HCT116 (cell line): ENCODE measurements at regions not wholly inside any gene's neighbourhood (a gene's known extent, or its start where the extent isn't known, plus 50 kb on each side); places are given as distances from the start of the nearest gene placed in this dataset.
A peak's percentile ranks its signal among the peaks of the same experiment; 100 is the strongest.

Source experiments
- ATAC-seq: fragments of 200-7000 bp; cut with Tn5 transposase; 2 replicates; pipeline ENCODE4 v1.9.1; 2020; ENCODE audit warnings: mild to moderate bottlenecking, moderate library complexity
- BruUV-seq: library from RNA; stranded (reverse); fragments of 400-500 nt; replicated peaks from 2 replicates; lab custom pipeline; 2021; lab: Mats Ljungman, UMichigan
- CTCF ChIA-PET: fragments of 300-600 bp; sonication (Branson Sonifier 250); formaldehyde crosslinking; loops from one replicate; lab custom pipeline; 2021; ENCODE audit warnings: antibody characterized with exemption; lab: Charles Lee
- POLR2A ChIA-PET: fragments of 300-600, 350-600 bp; sonication (Branson Sonifier 250); formaldehyde crosslinking; loops from one replicate; lab custom pipeline; 2021; ENCODE audit warnings: antibody characterized with exemption; lab: Charles Lee
- RAD21 ChIA-PET, 2 experiments: fragments of 300-600 bp; sonication (Branson Sonifier 250); formaldehyde crosslinking; loops; one replicate each; lab custom pipeline; 2023; ENCODE audit warnings: low total read pairs in 2 of 2; ENCODE audit not compliant: uncharacterized antibody in 2 of 2, unreplicated experiment in 2 of 2, low non-redundant PET in 1 of 2; lab: Charles Lee
- DNase-seq: peaks from one replicate; pipeline ENCODE4 v3.0.0-alpha.2; 2010; ENCODE audit warnings: low read depth, low spot score
- H2AFZ ChIP-seq: fragments of 200-600 bp; shearing (Covaris generic), sonication (generic); 2 replicates; pipeline ENCODE4 v1.6.1; 2017; ENCODE audit warnings: low read depth, mixed run types, mixed read lengths, antibody characterized with exemption, low read length; ENCODE audit not compliant: poor library complexity, severe bottlenecking
- H3K27ac ChIP-seq: 2 replicates; pipeline ENCODE4 v1.5.1; 2012; ENCODE audit warnings: low read depth, low read length
- H3K27me3 ChIP-seq: fragments of 200-600 bp; sonication (generic); 2 replicates; pipeline ENCODE4 v1.6.1; 2016; ENCODE audit warnings: mixed run types, low read length, mixed read lengths; ENCODE audit not compliant: insufficient read depth
- H3K36me3 ChIP-seq, 2 experiments: fragments of 200-500 bp in 1 of 2; fragments of 200-600 bp in 1 of 2; sonication (Bioruptor generic) in 1 of 2; sonication (generic) in 1 of 2; 2 replicates each; pipeline versions ENCODE4 v1.5.1 to v1.6.1; 2014 to 2016; ENCODE audit warnings: low read length in 2 of 2, inconsistent platforms in 1 of 2, mixed read lengths in 1 of 2, mixed run types in 1 of 2; ENCODE audit not compliant: insufficient read depth in 2 of 2, control insufficient read depth in 1 of 2
- H3K4me1 ChIP-seq, 2 experiments: fragments of 200-600 bp in 1 of 2; sonication (generic) in 1 of 2; 2 replicates each; pipeline versions ENCODE4 v1.5.1 to v1.6.1; 2012 to 2017; ENCODE audit warnings: low read length in 2 of 2, inconsistent platforms in 1 of 2, mild to moderate bottlenecking in 1 of 2, mixed read lengths in 1 of 2, mixed run types in 1 of 2, moderate library complexity in 1 of 2; ENCODE audit not compliant: insufficient read depth in 2 of 2, control insufficient read depth in 1 of 2
- H3K4me2 ChIP-seq: fragments of 200-600 bp; sonication (generic); 2 replicates; pipeline ENCODE4 v1.6.1; 2017; ENCODE audit warnings: mixed run types, low read length, mixed read lengths
- H3K4me3 ChIP-seq, 2 experiments: fragments of 200-600 bp in 1 of 2; sonication (generic) in 1 of 2; replicated peaks in 1 of 2; 2 replicates each; pipeline ENCODE4 v1.5.1; 2011 to 2016; ENCODE audit warnings: low read length in 2 of 2, control low read depth in 1 of 2, low read depth in 1 of 2, mild to moderate bottlenecking in 1 of 2, mixed read lengths in 1 of 2, mixed run types in 1 of 2
- H3K79me2 ChIP-seq: fragments of 200-600 bp; sonication (generic); 2 replicates; pipeline ENCODE4 v1.6.1; 2017; ENCODE audit warnings: mild to moderate bottlenecking, mixed run types, low read length, moderate library complexity, mixed read lengths; ENCODE audit not compliant: insufficient read depth
- H3K9ac ChIP-seq: fragments of 200-600 bp; sonication (generic); 2 replicates; pipeline ENCODE4 v1.6.1; 2016; ENCODE audit warnings: low read length, mixed read lengths
- H3K9me2 ChIP-seq: fragments of 200-600 bp; sonication (generic), shearing (Covaris generic); 2 replicates; pipeline ENCODE4 v1.6.1; 2017; ENCODE audit warnings: mixed run types, mild to moderate bottlenecking, moderate library complexity; ENCODE audit not compliant: insufficient read depth
- H3K9me3 ChIP-seq, 2 experiments: fragments of 200-500 bp in 1 of 2; fragments of 200-600 bp in 1 of 2; sonication (Bioruptor generic) in 1 of 2; sonication (generic) in 1 of 2; 2 replicates each; pipeline ENCODE4 v1.6.1; 2014 to 2017; ENCODE audit warnings: low read length in 2 of 2, mixed read lengths in 2 of 2, inconsistent platforms in 1 of 2, low read depth in 1 of 2, mild to moderate bottlenecking in 1 of 2, mixed run types in 1 of 2, moderate library complexity in 1 of 2; ENCODE audit not compliant: control insufficient read depth in 1 of 2, insufficient read depth in 1 of 2
- H4K20me1 ChIP-seq: fragments of 200-600 bp; sonication (generic), shearing (Covaris generic); 2 replicates; pipeline ENCODE4 v1.6.1; 2017; ENCODE audit warnings: mixed run types, mild to moderate bottlenecking, moderate library complexity; ENCODE audit not compliant: insufficient read depth
- EGR1 ChIP-seq: IDR thresholded peaks from 2 replicates; pipeline ENCODE4 v1.6.1; 2012; ENCODE audit warnings: low read depth
- ELF1 ChIP-seq: IDR thresholded peaks from 2 replicates; pipeline ENCODE4 v1.6.1; 2012; ENCODE audit warnings: low read depth, borderline replicate concordance
- EZH2 ChIP-seq: fragments of 200-600 bp; sonication (generic); IDR thresholded peaks from 2 replicates; pipeline ENCODE4 v1.6.1; 2017; ENCODE audit warnings: antibody characterized with exemption, mixed run types
- FOSL1 ChIP-seq: IDR thresholded peaks from 2 replicates; pipeline ENCODE4 v1.6.1; 2012; ENCODE audit warnings: low read depth
- JUND ChIP-seq: IDR thresholded peaks from 2 replicates; pipeline ENCODE4 v1.6.1; 2012
- RAD21 ChIP-seq: IDR thresholded peaks from 2 replicates; pipeline ENCODE4 v1.6.1; 2012; ENCODE audit warnings: low read depth, mild to moderate bottlenecking
- SRF ChIP-seq: IDR thresholded peaks from 2 replicates; pipeline ENCODE4 v1.6.1; 2012; ENCODE audit warnings: low read depth
- YY1 ChIP-seq: IDR thresholded peaks from 2 replicates; pipeline ENCODE4 v1.6.1; 2011; ENCODE audit warnings: low read length, low read depth, moderate library complexity, mild to moderate bottlenecking; ENCODE audit not compliant: insufficient replicate concordance; ENCODE audit errors: extremely low read depth
- ZNF274 ChIP-seq: fragments of 200-500 bp; sonication (Bioruptor generic); IDR thresholded peaks from 2 replicates; pipeline ENCODE4 v1.6.1; 2014; ENCODE audit warnings: mild to moderate bottlenecking, low read depth, low read length, inconsistent platforms
- intact Hi-C: fragments of 100-400 bp; cut with micrococcal nuclease; formaldehyde crosslinking; loops from 2 replicates; pipeline ENCODE4 v1.10.0; 2022
- TF ChIP-seq, protein P1 (sequence below): IDR thresholded peaks from 2 replicates; pipeline ENCODE4 v1.6.1; 2011; ENCODE audit warnings: mild to moderate bottlenecking, low read length, moderate library complexity; ENCODE audit not compliant: insufficient replicate concordance; ENCODE audit errors: extremely low read depth
- TF ChIP-seq, protein P2 (sequence below): IDR thresholded peaks from 2 replicates; pipeline ENCODE4 v1.6.1; 2012
- TF ChIP-seq, protein P3 (sequence below), 3 experiments: fragments of 200-600 bp in 1 of 3; sonication (generic) in 1 of 3; IDR thresholded peaks in 2 of 3; conservative IDR thresholded peaks in 1 of 3; 2 replicates each; pipeline ENCODE4 v1.5.1; 2012 to 2017; ENCODE audit warnings: low read depth in 2 of 3, low read length in 2 of 3, antibody characterized with exemption in 1 of 3, borderline replicate concordance in 1 of 3, control low read depth in 1 of 3, mild to moderate bottlenecking in 1 of 3, mixed read lengths in 1 of 3, mixed run types in 1 of 3, moderate library complexity in 1 of 3; ENCODE audit not compliant: insufficient read depth in 1 of 3

DNA sequence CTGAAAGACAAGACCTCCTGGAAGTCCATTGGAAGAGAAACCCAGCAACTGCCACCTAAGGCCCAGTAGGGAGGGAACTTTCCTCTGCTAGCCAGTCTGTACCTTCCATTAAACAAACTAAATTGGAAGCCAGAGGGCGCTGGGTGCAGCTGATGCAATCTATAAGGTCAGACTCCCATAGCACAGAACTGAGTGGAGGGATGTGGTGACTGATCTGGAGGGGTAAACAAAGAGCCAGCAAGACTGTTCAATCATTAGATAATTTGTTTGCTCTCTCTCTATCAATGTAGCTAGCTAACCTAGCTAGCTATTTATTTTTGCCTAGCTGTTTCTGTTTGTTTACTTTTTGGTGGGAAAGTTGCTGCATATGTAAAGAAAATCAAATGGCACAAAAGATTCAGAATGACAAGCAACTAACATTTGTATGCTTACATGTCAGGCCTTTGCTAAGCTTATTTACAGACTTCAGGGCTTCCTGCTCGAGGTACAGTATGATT, 291.8 kb upstream of the DAB2 start (continued):
- TF ChIP-seq, protein P1, sequence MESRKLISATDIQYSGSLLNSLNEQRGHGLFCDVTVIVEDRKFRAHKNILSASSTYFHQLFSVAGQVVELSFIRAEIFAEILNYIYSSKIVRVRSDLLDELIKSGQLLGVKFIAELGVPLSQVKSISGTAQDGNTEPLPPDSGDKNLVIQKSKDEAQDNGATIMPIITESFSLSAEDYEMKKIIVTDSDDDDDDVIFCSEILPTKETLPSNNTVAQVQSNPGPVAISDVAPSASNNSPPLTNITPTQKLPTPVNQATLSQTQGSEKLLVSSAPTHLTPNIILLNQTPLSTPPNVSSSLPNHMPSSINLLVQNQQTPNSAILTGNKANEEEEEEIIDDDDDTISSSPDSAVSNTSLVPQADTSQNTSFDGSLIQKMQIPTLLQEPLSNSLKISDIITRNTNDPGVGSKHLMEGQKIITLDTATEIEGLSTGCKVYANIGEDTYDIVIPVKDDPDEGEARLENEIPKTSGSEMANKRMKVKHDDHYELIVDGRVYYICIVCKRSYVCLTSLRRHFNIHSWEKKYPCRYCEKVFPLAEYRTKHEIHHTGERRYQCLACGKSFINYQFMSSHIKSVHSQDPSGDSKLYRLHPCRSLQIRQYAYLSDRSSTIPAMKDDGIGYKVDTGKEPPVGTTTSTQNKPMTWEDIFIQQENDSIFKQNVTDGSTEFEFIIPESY, result no peak
- no peak for TF ChIP-seq SRF
- TF ChIP-seq, protein P2, sequence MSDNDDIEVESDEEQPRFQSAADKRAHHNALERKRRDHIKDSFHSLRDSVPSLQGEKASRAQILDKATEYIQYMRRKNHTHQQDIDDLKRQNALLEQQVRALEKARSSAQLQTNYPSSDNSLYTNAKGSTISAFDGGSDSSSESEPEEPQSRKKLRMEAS, result no peak
- no peak for TF ChIP-seq ZNF274
- no peak for TF ChIP-seq EGR1
- TF ChIP-seq YY1, result peak; percentile 44
- no peak for TF ChIP-seq EZH2
- no peak for TF ChIP-seq FOSL1

DNA sequence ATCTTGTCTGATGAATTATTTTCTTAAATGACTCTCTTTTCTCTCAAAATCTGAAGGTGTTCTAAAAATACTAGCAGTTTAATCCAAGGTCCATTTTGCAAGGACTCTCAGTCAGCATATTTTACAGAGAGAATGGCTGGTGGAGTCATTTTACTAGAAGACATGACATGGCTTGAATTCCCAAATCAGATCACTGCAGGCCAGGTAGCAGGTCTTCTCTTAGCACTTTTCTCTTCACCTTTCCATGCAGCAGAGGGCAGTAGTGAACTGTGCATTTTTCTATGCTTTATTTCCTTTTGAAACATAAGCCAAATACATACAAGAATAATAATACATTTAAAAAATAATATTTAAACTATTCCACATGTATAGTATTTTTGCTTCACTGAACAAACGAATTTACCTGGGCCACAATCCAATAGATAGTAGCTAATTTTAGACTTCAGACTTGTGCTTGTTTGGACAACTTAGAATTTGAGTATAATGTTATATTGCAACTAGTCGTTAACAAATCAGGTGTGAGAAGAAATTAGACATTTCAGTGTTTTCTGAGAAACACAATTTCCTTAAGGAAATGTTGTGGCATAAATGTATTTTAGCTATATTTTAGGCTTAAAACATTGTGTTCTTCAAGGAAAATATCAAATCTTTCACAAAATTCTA, 289.4 kb upstream of the DAB2 start:
- ChIA-PET CTCF (interaction anchor here (0.9 to 1.2 kb wide), 3 partner anchors 972 to 1005 kb away, joined by 3 to 5 read pairs (median 3); no protein-coding TSS in a partner anchor), POLR2A (interaction anchor here (1.1 kb wide), 1 partner anchor 975 kb away, joined by 3 read pairs; no protein-coding TSS in a partner anchor), RAD21 (no interaction called here)
- H3K4me3 ChIP-seq, result no peak overlapping the region
- TF ChIP-seq, protein P3, sequence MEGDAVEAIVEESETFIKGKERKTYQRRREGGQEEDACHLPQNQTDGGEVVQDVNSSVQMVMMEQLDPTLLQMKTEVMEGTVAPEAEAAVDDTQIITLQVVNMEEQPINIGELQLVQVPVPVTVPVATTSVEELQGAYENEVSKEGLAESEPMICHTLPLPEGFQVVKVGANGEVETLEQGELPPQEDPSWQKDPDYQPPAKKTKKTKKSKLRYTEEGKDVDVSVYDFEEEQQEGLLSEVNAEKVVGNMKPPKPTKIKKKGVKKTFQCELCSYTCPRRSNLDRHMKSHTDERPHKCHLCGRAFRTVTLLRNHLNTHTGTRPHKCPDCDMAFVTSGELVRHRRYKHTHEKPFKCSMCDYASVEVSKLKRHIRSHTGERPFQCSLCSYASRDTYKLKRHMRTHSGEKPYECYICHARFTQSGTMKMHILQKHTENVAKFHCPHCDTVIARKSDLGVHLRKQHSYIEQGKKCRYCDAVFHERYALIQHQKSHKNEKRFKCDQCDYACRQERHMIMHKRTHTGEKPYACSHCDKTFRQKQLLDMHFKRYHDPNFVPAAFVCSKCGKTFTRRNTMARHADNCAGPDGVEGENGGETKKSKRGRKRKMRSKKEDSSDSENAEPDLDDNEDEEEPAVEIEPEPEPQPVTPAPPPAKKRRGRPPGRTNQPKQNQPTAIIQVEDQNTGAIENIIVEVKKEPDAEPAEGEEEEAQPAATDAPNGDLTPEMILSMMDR (IDR thresholded peaks at IDR 0.05 in 2 of 3, conservative IDR thresholded peaks at IDR 0.05 in 1 of 3; ENCODE audit: borderline replicate concordance in 1 of 3, insufficient read depth in 1 of 3, low read depth in 2 of 3, low read length in 2 of 3), result peak; percentile 53 to 69 (median 65)
- TF ChIP-seq ELF1 (no peak), JUND (no peak), EGR1 (no peak), FOSL1 (no peak), EZH2 (no peak), ZNF274 (no peak), YY1 (no peak), RAD21 (peak; percentile 80)
- TF ChIP-seq, protein P1, result no peak
- DNase-seq, result peak; percentile 69
- no peaks in the 10 kb centered on the region; a peak in 1 of 4 replicates for H3K4me1 ChIP-seq
- no TSS peak for BruUV-seq
- no peaks in the 10 kb centered on the region for H3K9me3 ChIP-seq
- H3K9me2 ChIP-seq, result no peaks in the 10 kb centered on the region
- H3K9ac ChIP-seq, result no peak overlapping the region
- H3K27me3 ChIP-seq, result no peaks in the 10 kb centered on the region
- no peak overlapping the region for H3K27ac ChIP-seq
- H3K4me2 ChIP-seq, result no peak overlapping the region
- no peak overlapping the region for H2AFZ ChIP-seq
- intact Hi-C loops, result loop anchor here (1.0 to 10.0 kb wide), 4 partner anchors 233 to 1931 kb away; no protein-coding TSS in a partner anchor
- H3K36me3 ChIP-seq, result no peaks in the 10 kb centered on the region
- no peaks in the 10 kb centered on the region for H4K20me1 ChIP-seq
- no peaks in the 10 kb centered on the region for H3K79me2 ChIP-seq
- peak; percentile 76 for ATAC-seq
